Esophagus muscularis mucosa (tissue), 4 donors: ENCODE measurements at regions not wholly inside any gene's neighbourhood (a gene's known extent, or its start where the extent isn't known, plus 50 kb on each side); places are given as distances from the start of the nearest gene placed in this dataset.
"Not testable (repeated sequence)": the region's sequence is repeated elsewhere in the genome, so short reads cannot be mapped to it uniquely, and the experiment has no call there.

Experiments used
- DNase-seq: peaks from one replicate; pipeline ENCODE4 v3.0.0-alpha.2; 2017; ENCODE audit errors: extremely low spot score
- H3K27ac ChIP-seq, 4 donors: fragments of 200-600 bp; sonication (generic); replicated peaks in 1 of 4; 1 replicate in 3 of 4; 2 replicates in 1 of 4; pipeline ENCODE4 v1.5.1; 2016 to 2019; ENCODE audit warnings: mild to moderate bottlenecking in 1 of 4
- H3K27me3 ChIP-seq, 4 donors: fragments of 200-600 bp; sonication (generic); one replicate each; pipeline versions ENCODE4 v1.5.1 to v1.6.0; 2016 to 2019
- H3K36me3 ChIP-seq, 4 donors: fragments of 200-600 bp; sonication (generic); one replicate each; pipeline ENCODE4 v1.5.1; 2016 to 2019
- H3K4me1 ChIP-seq, 4 donors: fragments of 200-600 bp; sonication (generic); one replicate each; pipeline ENCODE4 v1.5.1; 2016 to 2019
- H3K4me3 ChIP-seq, 4 donors: fragments of 200-600 bp; sonication (generic); 1 replicate in 2 of 4; 2 replicates in 2 of 4; pipeline ENCODE4 v1.5.1; 2016 to 2019; ENCODE audit warnings: mild to moderate bottlenecking in 4 of 4, moderate library complexity in 1 of 4
- H3K9me3 ChIP-seq, 4 donors: fragments of 200-600 bp; sonication (generic); 1 replicate in 3 of 4; 2 replicates in 1 of 4; pipeline ENCODE4 v1.5.1; 2016 to 2019
- EP300 ChIP-seq: sonication (generic); formaldehyde crosslinking; IDR thresholded peaks from one replicate; pipeline ENCODE4 v1.6.1; 2017; ENCODE audit warnings: antibody characterized with exemption
- POLR2A ChIP-seq: fragments of 450-650 bp; IDR thresholded peaks from one replicate; pipeline ENCODE4 v1.6.1; 2017; ENCODE audit warnings: antibody characterized with exemption, moderate library complexity, mild to moderate bottlenecking, low read depth
- POLR2AphosphoS5 ChIP-seq, 2 donors: sonication (generic); formaldehyde crosslinking; IDR thresholded peaks; one replicate each; pipeline ENCODE4 v1.6.1; 2017; ENCODE audit warnings: antibody characterized with exemption in 2 of 2
- WGBS: methylation state at CpG from one replicate; pipeline ENCODE4 v1.1.5; 2018; 5-methylcytosine and 5-hydroxymethylcytosine counted together
- intact Hi-C: fragments of 100-400 bp; cut with DNase I; formaldehyde crosslinking; loops from one replicate; pipeline ENCODE4 v1.15.1; 2023
- TF ChIP-seq, protein P1 (sequence below), 3 experiments: fragments of 200-600 bp in 2 of 3; fragments of 450-650 bp in 1 of 3; sonication (generic) in 2 of 3; IDR thresholded peaks; one replicate each; pipeline ENCODE4 v1.5.1; 2017 to 2019; ENCODE audit warnings: antibody characterized with exemption in 3 of 3, mild to moderate bottlenecking in 2 of 3, moderate library complexity in 1 of 3

DNA sequence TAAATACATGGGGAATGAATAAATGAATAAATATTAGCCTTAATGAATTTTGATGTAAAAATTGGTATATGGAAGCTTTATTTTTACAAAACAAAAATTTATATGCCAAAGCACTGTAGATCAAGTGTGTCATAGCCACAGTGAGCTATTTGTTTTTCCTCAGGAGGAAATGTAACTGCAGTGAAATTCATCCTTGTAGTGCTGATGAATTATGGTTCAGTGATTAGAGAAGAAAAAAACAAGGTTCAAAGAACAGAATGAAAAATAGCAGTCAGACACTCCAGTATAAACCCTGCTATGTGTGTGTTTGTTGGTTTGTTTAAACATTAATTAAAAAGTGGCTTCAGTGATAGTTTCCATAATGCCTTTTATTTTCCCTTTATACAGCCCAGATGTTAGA, 228.0 kb upstream of the GPR149 start:
- Histone ChIP-seq H3K36me3 (no peaks in the 10 kb centered on the region), H3K27me3 (no peaks in the 10 kb centered on the region), H3K4me1 (no peaks in the 10 kb centered on the region), H3K4me3 (no peak overlapping the region), H3K9me3 (no peaks in the 10 kb centered on the region), H3K27ac (no peak overlapping the region)
- intact Hi-C loops, result no loop called here
- TF ChIP-seq, protein P1, sequence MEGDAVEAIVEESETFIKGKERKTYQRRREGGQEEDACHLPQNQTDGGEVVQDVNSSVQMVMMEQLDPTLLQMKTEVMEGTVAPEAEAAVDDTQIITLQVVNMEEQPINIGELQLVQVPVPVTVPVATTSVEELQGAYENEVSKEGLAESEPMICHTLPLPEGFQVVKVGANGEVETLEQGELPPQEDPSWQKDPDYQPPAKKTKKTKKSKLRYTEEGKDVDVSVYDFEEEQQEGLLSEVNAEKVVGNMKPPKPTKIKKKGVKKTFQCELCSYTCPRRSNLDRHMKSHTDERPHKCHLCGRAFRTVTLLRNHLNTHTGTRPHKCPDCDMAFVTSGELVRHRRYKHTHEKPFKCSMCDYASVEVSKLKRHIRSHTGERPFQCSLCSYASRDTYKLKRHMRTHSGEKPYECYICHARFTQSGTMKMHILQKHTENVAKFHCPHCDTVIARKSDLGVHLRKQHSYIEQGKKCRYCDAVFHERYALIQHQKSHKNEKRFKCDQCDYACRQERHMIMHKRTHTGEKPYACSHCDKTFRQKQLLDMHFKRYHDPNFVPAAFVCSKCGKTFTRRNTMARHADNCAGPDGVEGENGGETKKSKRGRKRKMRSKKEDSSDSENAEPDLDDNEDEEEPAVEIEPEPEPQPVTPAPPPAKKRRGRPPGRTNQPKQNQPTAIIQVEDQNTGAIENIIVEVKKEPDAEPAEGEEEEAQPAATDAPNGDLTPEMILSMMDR (IDR thresholded peaks at IDR 0.05), result no peak
- no peak for TF ChIP-seq POLR2A
- TF ChIP-seq POLR2AphosphoS5 (IDR thresholded peaks at IDR 0.05), result no peak
- DNase-seq, result no peak

DNA sequence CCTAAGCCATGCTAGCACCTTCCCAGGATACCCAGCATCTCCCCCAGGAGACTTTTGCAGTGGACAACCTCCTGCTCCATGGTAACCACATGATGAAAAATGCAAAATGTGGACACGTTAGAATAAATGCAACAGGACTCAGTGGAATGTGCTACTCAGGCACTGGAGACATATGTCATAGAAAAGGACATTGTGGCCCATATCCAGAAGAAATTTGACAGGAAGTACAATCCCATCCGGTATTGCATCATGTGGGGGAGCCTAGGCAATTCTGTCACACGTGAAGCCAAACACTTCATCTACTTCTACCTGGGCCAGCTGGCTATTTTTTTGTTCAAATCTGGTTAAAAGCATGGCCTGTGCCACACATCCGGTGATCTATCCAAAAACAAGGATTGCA, 227.2 kb upstream of the GPR149 start:
- TF ChIP-seq, protein P1 (IDR thresholded peaks at IDR 0.05), result no peak
- no peak for TF ChIP-seq EP300
- no peak for TF ChIP-seq POLR2AphosphoS5 (IDR thresholded peaks at IDR 0.05)
- no peak for TF ChIP-seq POLR2A
- H3K4me1 ChIP-seq, result no peaks in the 10 kb centered on the region
- 75% methylated on average over 4 of the region's 4 CpGs for WGBS
- no peaks in the 10 kb centered on the region for H3K36me3 ChIP-seq
- no peaks in the 10 kb centered on the region for H3K27me3 ChIP-seq
- no peak overlapping the region for H3K27ac ChIP-seq
- no peak overlapping the region for H3K4me3 ChIP-seq
- no peaks in the 10 kb centered on the region for H3K9me3 ChIP-seq
- DNase-seq, result no peak
- intact Hi-C loops, result no loop called here

DNA sequence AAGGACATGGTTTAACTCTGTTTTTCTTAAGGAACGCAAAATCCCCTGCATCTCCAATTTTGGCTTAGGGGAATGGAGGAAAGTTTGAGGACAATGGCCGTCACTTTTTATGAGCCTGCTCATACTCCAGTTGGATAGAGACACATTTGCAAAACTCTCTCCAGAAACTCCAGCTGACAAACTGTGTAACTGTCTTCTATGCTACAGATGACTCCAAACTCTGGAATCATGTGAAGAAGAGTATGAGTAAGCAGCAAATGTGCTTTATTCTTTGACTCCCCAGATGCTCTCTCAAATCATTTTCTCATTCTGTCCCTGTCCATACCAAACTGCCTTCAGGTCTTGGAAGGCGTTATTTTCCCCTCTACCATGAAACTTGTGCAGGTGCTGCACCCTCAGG, 226.5 kb upstream of the GPR149 start:
- no peak for DNase-seq
- Histone ChIP-seq H3K36me3 (no peaks in the 10 kb centered on the region), H3K4me1 (no peaks in the 10 kb centered on the region), H3K27me3 (no peaks in the 10 kb centered on the region), H3K4me3 (no peak overlapping the region), H3K27ac (no peak overlapping the region), H3K9me3 (no peaks in the 10 kb centered on the region)
- WGBS, result 79% methylated on average over 3 of the region's 3 CpGs
- TF ChIP-seq POLR2AphosphoS5 (IDR thresholded peaks at IDR 0.05), result no peak
- no peak for TF ChIP-seq EP300
- TF ChIP-seq, protein P1 (IDR thresholded peaks at IDR 0.05), result no peak
- no peak for TF ChIP-seq POLR2A
- intact Hi-C loops, result no loop called here

DNA sequence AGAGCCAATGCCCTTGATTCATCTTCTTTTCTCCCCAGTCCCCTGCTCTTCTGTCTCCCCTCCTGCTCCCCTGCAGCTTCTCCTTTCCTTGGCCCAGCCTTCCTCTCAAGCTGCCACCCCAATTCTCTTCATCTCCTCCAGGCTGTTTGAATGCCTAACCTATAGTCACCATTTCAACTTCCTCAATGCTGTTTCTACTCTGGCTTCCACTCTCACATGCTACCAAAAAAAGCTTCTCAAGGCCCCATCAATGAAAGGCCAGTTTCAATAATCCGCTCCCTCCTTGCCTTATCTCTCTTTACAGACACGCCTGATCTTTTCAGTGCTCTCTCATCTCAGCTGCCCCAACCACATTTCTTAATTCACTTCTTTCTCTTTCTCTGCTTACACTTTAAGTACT, 212.2 kb upstream of the GPR149 start:
- DNase-seq, result no peak
- no peak for TF ChIP-seq POLR2A
- TF ChIP-seq EP300, result no peak
- no peak for TF ChIP-seq POLR2AphosphoS5 (IDR thresholded peaks at IDR 0.05)
- TF ChIP-seq, protein P1 (IDR thresholded peaks at IDR 0.05), result no peak
- Histone ChIP-seq H3K4me3 (no peak overlapping the region), H3K4me1 (no peaks in the 10 kb centered on the region), H3K27ac (no peak overlapping the region), H3K27me3 (no peaks in the 10 kb centered on the region), H3K36me3 (no peaks in the 10 kb centered on the region), H3K9me3 (no peaks in the 10 kb centered on the region)
- intact Hi-C loops, result no loop called here
- 90% methylated on average over 2 of the region's 2 CpGs for WGBS

DNA sequence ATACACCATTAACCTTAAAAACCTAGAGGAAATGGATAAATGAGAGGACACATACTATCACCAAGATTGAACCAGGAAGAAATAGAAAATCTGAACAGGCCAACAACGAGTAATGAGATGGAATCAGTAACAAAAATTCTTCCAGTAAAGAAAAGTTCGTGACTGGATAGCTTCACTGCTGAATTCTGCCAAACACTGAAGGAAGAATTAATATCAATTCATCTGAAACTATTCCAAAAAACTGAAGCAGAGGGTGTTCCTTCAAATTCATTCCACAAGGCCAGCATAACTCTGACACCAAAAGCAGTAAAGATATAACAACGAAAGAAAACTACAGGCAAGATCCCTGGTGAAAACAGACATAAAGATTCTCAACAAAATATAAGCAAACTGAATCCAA, 195.8 kb upstream of the GPR149 start:
- no peak overlapping the region for H3K4me3 ChIP-seq
- H3K9me3 ChIP-seq, result peaks cover 0 to 8% (median 0%) of the 10 kb centered on the region in 4 donors
- no peaks in the 10 kb centered on the region for H3K36me3 ChIP-seq
- no peak overlapping the region for H3K27ac ChIP-seq
- no peaks in the 10 kb centered on the region for H3K27me3 ChIP-seq
- no peaks in the 10 kb centered on the region for H3K4me1 ChIP-seq
- intact Hi-C loops, result no loop called here
- 68% methylated on average over 3 of the region's 3 CpGs for WGBS
- no peak for DNase-seq
- TF ChIP-seq POLR2AphosphoS5 (IDR thresholded peaks at IDR 0.05), result no peak
- TF ChIP-seq, protein P1 (IDR thresholded peaks at IDR 0.05), result no peak
- no peak for TF ChIP-seq EP300
- no peak for TF ChIP-seq POLR2A

DNA sequence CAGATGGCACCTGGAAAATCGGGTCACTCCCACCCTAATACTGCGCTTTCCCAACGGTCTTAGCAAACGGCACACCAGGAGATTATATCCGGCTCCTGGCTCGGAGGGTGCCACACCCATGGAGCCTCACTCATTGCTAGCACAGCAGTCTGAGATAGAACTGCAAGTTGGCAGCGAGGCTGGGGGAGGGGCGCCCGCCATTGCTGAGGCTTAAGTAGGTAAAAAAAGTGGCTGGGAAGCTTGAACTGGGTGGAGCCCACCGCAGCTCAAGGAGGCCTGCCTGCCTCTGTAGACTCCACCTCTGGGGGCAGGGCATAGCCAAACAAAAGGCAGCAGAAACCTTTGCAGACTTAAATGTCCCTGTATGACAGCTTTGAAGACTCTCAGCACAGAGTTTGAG, 189.6 kb upstream of the GPR149 start:
- DNase-seq, H3K27ac ChIP-seq, H3K4me1 ChIP-seq, H3K4me3 ChIP-seq, intact Hi-C loops, H3K27me3 ChIP-seq, H3K36me3 ChIP-seq: not testable (repeated sequence)
- 99% methylated on average over 10 of the region's 10 CpGs for WGBS
- H3K9me3 ChIP-seq, result peaks cover 0 to 12% (median 9%) of the 10 kb centered on the region in 4 donors
